Suprapubic skin (tissue), 4 donors: ENCODE measurements at regions not wholly inside any gene's neighbourhood (a gene's known extent, or its start where the extent isn't known, plus 50 kb on each side); places are given as distances from the start of the nearest gene placed in this dataset.

Source experiments
- DNase-seq, 2 donors: peaks; one replicate each; pipeline ENCODE4 v3.0.0-alpha.2; 2019; ENCODE audit warnings: low spot score in 2 of 2
- H3K27ac ChIP-seq: fragments of 200-600 bp; sonication (generic); one replicate; pipeline ENCODE4 v1.5.1; 2019
- H3K27me3 ChIP-seq: fragments of 200-600 bp; sonication (generic); one replicate; pipeline ENCODE4 v1.5.1; 2019
- H3K36me3 ChIP-seq: fragments of 200-600 bp; sonication (generic); one replicate; pipeline ENCODE4 v1.5.1; 2019
- H3K4me1 ChIP-seq: fragments of 200-600 bp; sonication (generic); one replicate; pipeline ENCODE4 v1.5.1; 2019
- H3K4me3 ChIP-seq: fragments of 200-600 bp; sonication (generic); one replicate; pipeline ENCODE4 v1.5.1; 2019; ENCODE audit warnings: mild to moderate bottlenecking
- H3K9me3 ChIP-seq: fragments of 200-600 bp; sonication (generic); one replicate; pipeline ENCODE4 v1.5.1; 2019
- EP300 ChIP-seq: sonication (generic); formaldehyde crosslinking; IDR thresholded peaks from one replicate; pipeline ENCODE4 v1.6.1; 2017; ENCODE audit warnings: antibody characterized with exemption
- POLR2A ChIP-seq, 2 donors: fragments of 450-650 bp; IDR thresholded peaks; one replicate each; pipeline ENCODE4 v1.6.1; 2017; ENCODE audit warnings: antibody characterized with exemption in 2 of 2, mild to moderate bottlenecking in 2 of 2, moderate library complexity in 2 of 2
- POLR2AphosphoS5 ChIP-seq, 3 donors: sonication (generic); formaldehyde crosslinking; IDR thresholded peaks; one replicate each; pipeline ENCODE4 v1.6.1; 2017; ENCODE audit warnings: antibody characterized with exemption in 3 of 3
- WGBS: methylation state at CpG from one replicate; pipeline ENCODE4 v1.1.5; 2018; 5-methylcytosine and 5-hydroxymethylcytosine counted together
- TF ChIP-seq, protein P1 (sequence below), 2 donors: fragments of 200-600 bp in 1 of 2; fragments of 450-650 bp in 1 of 2; sonication (generic) in 1 of 2; IDR thresholded peaks; one replicate each; pipeline ENCODE4 v1.5.1; 2016 to 2019; ENCODE audit warnings: antibody characterized with exemption in 2 of 2, mild to moderate bottlenecking in 1 of 2, moderate library complexity in 1 of 2

DNA sequence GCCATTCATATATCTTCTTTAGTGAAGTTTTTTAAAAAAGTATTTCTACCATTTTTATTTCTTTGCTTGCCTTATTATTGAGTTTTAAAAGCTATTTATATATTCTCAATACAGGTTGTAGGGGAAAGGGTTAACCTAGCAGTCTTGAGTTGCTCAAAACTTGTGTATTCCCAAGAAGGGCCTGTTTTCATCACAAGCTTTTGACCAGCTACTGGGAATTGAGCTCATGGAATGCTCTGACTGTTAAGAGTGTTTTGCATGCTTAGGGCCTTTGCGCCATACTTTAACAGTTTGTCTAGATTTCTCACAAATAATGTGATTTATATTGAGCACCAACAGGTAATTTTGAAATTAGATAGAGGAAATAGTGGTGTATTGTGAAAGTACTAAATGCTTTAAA, 72.0 kb upstream of the CALCR start:
- 96% methylated on average over 1 of the region's 1 CpG for WGBS
- TF ChIP-seq EP300 (no peak), POLR2A (IDR thresholded peaks at IDR 0.05) (no peak), POLR2AphosphoS5 (IDR thresholded peaks at IDR 0.05) (no peak)
- TF ChIP-seq, protein P1, sequence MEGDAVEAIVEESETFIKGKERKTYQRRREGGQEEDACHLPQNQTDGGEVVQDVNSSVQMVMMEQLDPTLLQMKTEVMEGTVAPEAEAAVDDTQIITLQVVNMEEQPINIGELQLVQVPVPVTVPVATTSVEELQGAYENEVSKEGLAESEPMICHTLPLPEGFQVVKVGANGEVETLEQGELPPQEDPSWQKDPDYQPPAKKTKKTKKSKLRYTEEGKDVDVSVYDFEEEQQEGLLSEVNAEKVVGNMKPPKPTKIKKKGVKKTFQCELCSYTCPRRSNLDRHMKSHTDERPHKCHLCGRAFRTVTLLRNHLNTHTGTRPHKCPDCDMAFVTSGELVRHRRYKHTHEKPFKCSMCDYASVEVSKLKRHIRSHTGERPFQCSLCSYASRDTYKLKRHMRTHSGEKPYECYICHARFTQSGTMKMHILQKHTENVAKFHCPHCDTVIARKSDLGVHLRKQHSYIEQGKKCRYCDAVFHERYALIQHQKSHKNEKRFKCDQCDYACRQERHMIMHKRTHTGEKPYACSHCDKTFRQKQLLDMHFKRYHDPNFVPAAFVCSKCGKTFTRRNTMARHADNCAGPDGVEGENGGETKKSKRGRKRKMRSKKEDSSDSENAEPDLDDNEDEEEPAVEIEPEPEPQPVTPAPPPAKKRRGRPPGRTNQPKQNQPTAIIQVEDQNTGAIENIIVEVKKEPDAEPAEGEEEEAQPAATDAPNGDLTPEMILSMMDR (IDR thresholded peaks at IDR 0.05): no peak
- H3K4me3 ChIP-seq: no peak overlapping the region
- no peaks in the 10 kb centered on the region for H3K27me3 ChIP-seq
- no peaks in the 10 kb centered on the region for H3K4me1 ChIP-seq
- no peak for DNase-seq
- H3K9me3 ChIP-seq: no peaks in the 10 kb centered on the region
- H3K36me3 ChIP-seq: no peaks in the 10 kb centered on the region
- no peak overlapping the region for H3K27ac ChIP-seq

DNA sequence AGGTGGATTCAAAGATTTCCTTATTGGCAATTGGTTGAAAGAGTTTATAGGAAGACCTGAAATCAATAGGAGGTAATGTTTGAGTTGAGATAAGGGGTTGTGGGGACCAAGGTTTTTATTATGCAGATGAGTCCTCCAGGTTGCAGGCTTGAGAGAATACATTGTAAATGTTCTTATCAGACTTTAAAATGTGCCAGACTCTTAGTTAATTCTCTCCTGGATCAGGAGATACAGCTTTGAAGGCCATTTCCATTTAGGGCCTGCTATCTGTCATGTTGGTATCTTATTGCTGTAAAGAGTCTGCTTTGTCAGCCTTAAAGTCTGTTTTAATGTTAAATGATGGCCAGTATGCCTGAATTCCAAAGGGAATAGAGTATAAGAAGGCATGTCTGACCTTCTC, 61.8 kb upstream of the CALCR start:
- Histone ChIP-seq H3K4me1 (no peaks in the 10 kb centered on the region), H3K36me3 (no peaks in the 10 kb centered on the region), H3K4me3 (no peak overlapping the region), H3K9me3 (no peaks in the 10 kb centered on the region), H3K27ac (no peak overlapping the region), H3K27me3 (no peaks in the 10 kb centered on the region)
- no peak for TF ChIP-seq EP300
- TF ChIP-seq, protein P1 (IDR thresholded peaks at IDR 0.05): no peak
- TF ChIP-seq POLR2AphosphoS5 (IDR thresholded peaks at IDR 0.05): no peak
- TF ChIP-seq POLR2A (IDR thresholded peaks at IDR 0.05): no peak
- DNase-seq: no peak

GRCh38 chr7:93632371-93632770, 57.8 kb upstream of the CALCR start:
- H3K36me3 ChIP-seq: no peaks in the 10 kb centered on the region
- DNase-seq: no peak
- no peaks in the 10 kb centered on the region for H3K27me3 ChIP-seq
- H3K9me3 ChIP-seq: no peaks in the 10 kb centered on the region
- no peak overlapping the region for H3K27ac ChIP-seq
- TF ChIP-seq, protein P1 (IDR thresholded peaks at IDR 0.05): no peak
- H3K4me1 ChIP-seq: no peaks in the 10 kb centered on the region
- H3K4me3 ChIP-seq: no peak overlapping the region
- 88% methylated on average over 1 of the region's 1 CpG for WGBS

- no peaks in the 10 kb centered on the region for H3K36me3 ChIP-seq
- no peaks in the 10 kb centered on the region for H3K9me3 ChIP-seq
- no peak overlapping the region for H3K4me3 ChIP-seq
- no peak overlapping the region for H3K27ac ChIP-seq
- H3K4me1 ChIP-seq: no peaks in the 10 kb centered on the region
- DNase-seq: no peak
- H3K27me3 ChIP-seq: no peaks in the 10 kb centered on the region
- 14% methylated on average over 2 of the region's 2 CpGs for WGBS
- TF ChIP-seq EP300 (no peak), POLR2A (IDR thresholded peaks at IDR 0.05) (no peak), POLR2AphosphoS5 (IDR thresholded peaks at IDR 0.05) (no peak)
- TF ChIP-seq, protein P1 (IDR thresholded peaks at IDR 0.05): no peak
These were observed 54.8 kb upstream of the CALCR start for GRCh38 chr7:93629291-93629801.

DNA sequence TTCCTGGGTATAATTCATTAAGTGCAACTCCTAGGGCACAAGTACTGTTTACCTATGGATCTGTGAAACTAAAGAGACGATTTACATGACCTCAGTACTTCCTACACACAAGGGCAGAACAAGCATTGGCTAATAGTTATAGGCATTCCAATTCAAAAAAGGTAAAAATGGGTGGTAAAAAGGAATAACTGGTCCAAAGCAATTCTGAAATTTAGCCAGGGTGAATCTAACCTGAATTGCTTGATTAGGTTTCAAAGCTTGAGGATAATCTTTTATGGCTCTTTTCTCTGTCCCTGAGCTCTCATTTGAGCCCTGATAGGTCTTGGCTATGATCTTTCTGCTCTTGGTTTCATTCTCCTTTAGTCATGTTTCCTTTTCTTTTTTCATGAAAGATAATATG, 52.3 kb upstream of the CALCR start:
- 52% methylated on average over 1 of the region's 1 CpG for WGBS
- H3K27ac ChIP-seq: no peak overlapping the region
- no peaks in the 10 kb centered on the region for H3K4me1 ChIP-seq
- no peaks in the 10 kb centered on the region for H3K27me3 ChIP-seq
- DNase-seq: no peak
- TF ChIP-seq POLR2A (IDR thresholded peaks at IDR 0.05) (no peak), POLR2AphosphoS5 (IDR thresholded peaks at IDR 0.05) (no peak), EP300 (no peak)
- TF ChIP-seq, protein P1 (IDR thresholded peaks at IDR 0.05): no peak
- H3K36me3 ChIP-seq: no peaks in the 10 kb centered on the region
- H3K9me3 ChIP-seq: no peaks in the 10 kb centered on the region
- no peak overlapping the region for H3K4me3 ChIP-seq
